ENCODE measurements at regions not wholly inside any gene's neighbourhood (a gene's known extent, or its start where the extent isn't known, plus 50 kb on each side); places are given as distances from the start of the nearest gene placed in this dataset.

DNA sequence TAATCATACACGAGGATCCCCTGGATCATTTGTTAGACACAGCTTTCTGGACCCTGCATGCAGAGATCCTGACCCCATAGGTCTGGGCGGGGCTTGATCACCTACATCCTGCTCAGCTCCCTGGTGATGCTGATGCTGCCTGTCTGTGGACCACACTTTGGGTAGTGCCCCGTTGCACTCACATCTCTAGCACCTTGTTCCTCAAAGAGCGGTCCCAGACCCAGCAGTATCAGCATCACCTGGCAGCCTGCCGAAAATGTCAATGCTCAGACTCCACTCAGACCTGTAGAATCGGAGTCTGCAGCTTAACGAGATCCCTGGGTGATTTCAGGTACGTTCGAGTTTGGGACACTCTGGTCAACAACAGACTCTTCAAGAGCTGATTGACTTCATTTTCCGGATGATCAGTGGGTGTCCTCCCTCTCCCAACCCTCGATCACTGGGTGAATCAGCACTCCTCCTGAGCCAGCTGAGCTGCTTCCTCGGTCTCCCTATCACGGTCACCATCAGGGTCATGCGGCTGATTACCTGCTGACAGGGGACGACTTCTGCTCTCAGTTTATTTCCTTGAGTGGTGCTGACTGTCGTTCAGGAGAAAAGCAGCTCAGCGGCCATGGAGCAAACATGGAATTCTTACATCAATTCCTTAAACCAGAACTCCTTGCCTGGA lies 150.6 kb upstream of the RAB12 start:
- Histone ChIP-seq H3K4me1 (ENCODE audit: insufficient read depth, low read length) (no peaks in the 10 kb centered on the region), H3K9me3 (ENCODE audit: low read depth, low read length) (no peaks in the 10 kb centered on the region), H3K27me3 (ENCODE audit: insufficient read depth, low read length) (peaks cover under 1% of the 10 kb centered on the region), H3K4me3 (ENCODE audit: insufficient read depth, low read length) (no peak overlapping the region), H3K79me2 (ENCODE audit: insufficient read depth, low read length) (no peaks in the 10 kb centered on the region), H3K4me2 (ENCODE audit: insufficient read depth, low read length) (no peak overlapping the region), H3K36me3 (ENCODE audit: insufficient read depth, low read length) (no peaks in the 10 kb centered on the region), H3K27ac (ENCODE audit: low read depth, low read length) (no peak overlapping the region), H4K20me1 (ENCODE audit: insufficient read depth, low read length) (no peaks in the 10 kb centered on the region), H2AFZ (ENCODE audit: low read length) (no peak overlapping the region)
- DNase-seq (ENCODE audit: insufficient read length, low spot score, missing footprints): no peak
- TF ChIP-seq, protein P1, sequence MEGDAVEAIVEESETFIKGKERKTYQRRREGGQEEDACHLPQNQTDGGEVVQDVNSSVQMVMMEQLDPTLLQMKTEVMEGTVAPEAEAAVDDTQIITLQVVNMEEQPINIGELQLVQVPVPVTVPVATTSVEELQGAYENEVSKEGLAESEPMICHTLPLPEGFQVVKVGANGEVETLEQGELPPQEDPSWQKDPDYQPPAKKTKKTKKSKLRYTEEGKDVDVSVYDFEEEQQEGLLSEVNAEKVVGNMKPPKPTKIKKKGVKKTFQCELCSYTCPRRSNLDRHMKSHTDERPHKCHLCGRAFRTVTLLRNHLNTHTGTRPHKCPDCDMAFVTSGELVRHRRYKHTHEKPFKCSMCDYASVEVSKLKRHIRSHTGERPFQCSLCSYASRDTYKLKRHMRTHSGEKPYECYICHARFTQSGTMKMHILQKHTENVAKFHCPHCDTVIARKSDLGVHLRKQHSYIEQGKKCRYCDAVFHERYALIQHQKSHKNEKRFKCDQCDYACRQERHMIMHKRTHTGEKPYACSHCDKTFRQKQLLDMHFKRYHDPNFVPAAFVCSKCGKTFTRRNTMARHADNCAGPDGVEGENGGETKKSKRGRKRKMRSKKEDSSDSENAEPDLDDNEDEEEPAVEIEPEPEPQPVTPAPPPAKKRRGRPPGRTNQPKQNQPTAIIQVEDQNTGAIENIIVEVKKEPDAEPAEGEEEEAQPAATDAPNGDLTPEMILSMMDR (IDR thresholded peaks at IDR 0.05; ENCODE audit: extremely low read depth, low read depth, low read length): no peak

DNA sequence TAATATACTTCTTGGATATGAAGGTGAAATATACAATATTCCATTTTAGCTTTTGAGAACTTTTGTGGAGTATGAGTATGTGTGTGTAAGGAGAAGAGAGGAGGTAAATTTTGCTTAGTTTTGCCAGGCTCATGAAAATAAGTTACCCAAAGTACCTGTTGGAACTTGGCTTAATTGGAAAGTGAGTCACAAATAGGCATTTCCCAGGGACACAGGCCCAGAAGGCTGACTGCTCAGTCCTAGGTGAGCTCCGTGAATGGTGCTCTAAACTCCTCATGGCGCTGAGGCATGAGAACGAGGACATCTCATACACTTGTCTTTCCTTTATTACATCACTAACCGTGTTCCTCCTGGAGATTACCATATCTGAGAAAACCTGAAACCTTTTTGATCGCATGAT lies 148.5 kb upstream of the RAB12 start:
- Histone ChIP-seq H3K4me2 (ENCODE audit: insufficient read depth, low read length) (no peak overlapping the region), H3K9me3 (ENCODE audit: low read depth, low read length) (no peaks in the 10 kb centered on the region), H3K27ac (ENCODE audit: low read depth, low read length) (no peak overlapping the region), H3K27me3 (ENCODE audit: insufficient read depth, low read length) (peaks cover 5% of the 10 kb centered on the region), H2AFZ (ENCODE audit: low read length) (no peak overlapping the region), H3K4me1 (ENCODE audit: insufficient read depth, low read length) (no peaks in the 10 kb centered on the region), H3K4me3 (ENCODE audit: insufficient read depth, low read length) (no peak overlapping the region), H3K79me2 (ENCODE audit: insufficient read depth, low read length) (no peaks in the 10 kb centered on the region), H3K36me3 (ENCODE audit: insufficient read depth, low read length) (no peaks in the 10 kb centered on the region), H4K20me1 (ENCODE audit: insufficient read depth, low read length) (no peaks in the 10 kb centered on the region)
- no peak for DNase-seq (ENCODE audit: insufficient read length, low spot score, missing footprints)
- TF ChIP-seq, protein P1 (IDR thresholded peaks at IDR 0.05; ENCODE audit: extremely low read depth, low read depth, low read length): no peak

DNA sequence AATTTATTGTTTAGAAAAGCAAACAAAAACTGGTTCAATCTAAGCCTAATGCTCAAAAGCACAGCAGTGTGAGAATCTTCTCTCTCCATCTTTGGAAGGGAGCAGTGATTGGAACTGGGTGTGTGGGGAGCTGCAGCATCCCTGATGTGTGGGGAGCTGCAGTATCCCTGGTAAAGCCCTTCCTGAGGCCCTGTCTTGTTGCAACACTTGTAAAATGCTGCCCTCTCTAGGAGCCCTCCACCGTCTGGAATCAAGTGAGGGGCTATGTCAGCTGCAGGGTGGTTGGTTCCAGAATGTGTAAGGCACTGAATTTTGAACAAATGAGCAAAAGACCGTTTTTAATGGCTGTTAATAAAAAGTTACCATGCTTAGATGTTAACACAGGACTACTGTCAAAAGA lies 147.7 kb upstream of the RAB12 start:
- Histone ChIP-seq H3K79me2 (ENCODE audit: insufficient read depth, low read length) (no peaks in the 10 kb centered on the region), H3K4me3 (ENCODE audit: insufficient read depth, low read length) (no peak overlapping the region), H3K9me3 (ENCODE audit: low read depth, low read length) (no peaks in the 10 kb centered on the region), H4K20me1 (ENCODE audit: insufficient read depth, low read length) (no peaks in the 10 kb centered on the region), H2AFZ (ENCODE audit: low read length) (no peak overlapping the region), H3K4me2 (ENCODE audit: insufficient read depth, low read length) (no peak overlapping the region), H3K27me3 (ENCODE audit: insufficient read depth, low read length) (peaks cover 5% of the 10 kb centered on the region), H3K36me3 (ENCODE audit: insufficient read depth, low read length) (no peaks in the 10 kb centered on the region), H3K27ac (ENCODE audit: low read depth, low read length) (no peak overlapping the region), H3K4me1 (ENCODE audit: insufficient read depth, low read length) (no peaks in the 10 kb centered on the region)
- TF ChIP-seq, protein P1 (IDR thresholded peaks at IDR 0.05; ENCODE audit: extremely low read depth, low read depth, low read length): no peak
- no peak for DNase-seq (ENCODE audit: insufficient read length, low spot score, missing footprints)

DNA sequence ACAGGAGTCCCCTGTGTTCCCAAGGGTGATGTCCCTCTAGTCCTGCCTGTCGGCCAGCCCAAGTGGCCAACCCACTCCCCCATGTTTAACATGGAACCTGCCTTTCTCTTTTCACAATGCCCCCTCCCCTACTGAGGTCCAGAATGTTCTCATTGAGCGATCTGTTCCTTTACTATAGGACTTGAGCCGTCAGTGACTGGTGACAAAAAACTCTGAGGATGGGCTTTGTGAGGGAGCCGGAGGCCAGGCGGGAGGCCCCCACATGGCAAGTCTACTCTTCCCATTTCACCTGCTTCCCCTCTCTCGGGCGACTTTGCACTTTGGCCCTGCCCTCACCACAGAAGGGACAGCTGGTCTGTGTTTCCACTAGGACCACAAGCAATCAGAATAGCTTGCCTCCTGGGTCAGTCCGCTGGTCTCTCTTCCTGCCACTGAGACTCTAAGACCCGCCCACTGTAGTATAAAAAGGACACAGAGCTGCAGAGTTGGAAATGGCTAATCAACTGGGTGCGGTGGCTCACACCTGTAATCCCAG lies 146.5 kb upstream of the RAB12 start:
- Histone ChIP-seq H3K79me2 (ENCODE audit: insufficient read depth, low read length) (no peaks in the 10 kb centered on the region), H2AFZ (ENCODE audit: low read length) (no peak overlapping the region), H3K9me3 (ENCODE audit: low read depth, low read length) (no peaks in the 10 kb centered on the region), H3K4me1 (ENCODE audit: insufficient read depth, low read length) (no peaks in the 10 kb centered on the region), H4K20me1 (ENCODE audit: insufficient read depth, low read length) (no peaks in the 10 kb centered on the region), H3K36me3 (ENCODE audit: insufficient read depth, low read length) (no peaks in the 10 kb centered on the region), H3K27me3 (ENCODE audit: insufficient read depth, low read length) (peaks cover 5% of the 10 kb centered on the region), H3K4me2 (ENCODE audit: insufficient read depth, low read length) (no peak overlapping the region), H3K4me3 (ENCODE audit: insufficient read depth, low read length) (no peak overlapping the region), H3K27ac (ENCODE audit: low read depth, low read length) (no peak overlapping the region)
- TF ChIP-seq, protein P1 (IDR thresholded peaks at IDR 0.05; ENCODE audit: extremely low read depth, low read depth, low read length): no peak
- no peak for DNase-seq (ENCODE audit: insufficient read length, low spot score, missing footprints)

All from osteoblast (primary cell).